ENCODE measurements at regions not wholly inside any gene's neighbourhood (a gene's known extent, or its start where the extent isn't known, plus 50 kb on each side); places are given as distances from the start of the nearest gene placed in this dataset.

GRCh38 chr12:114555451-114555850 is 128.5 kb downstream of the TBX3 start:
- no peak overlapping the region for H3K4me2 ChIP-seq (ENCODE audit: insufficient read depth, low read length)
- H3K27me3 ChIP-seq (ENCODE audit: insufficient read depth, low read length, poor library complexity) = peaks cover 5% of the 10 kb centered on the region
- H3K27ac ChIP-seq (ENCODE audit: low read length) = no peak overlapping the region
- no peaks in the 10 kb centered on the region for H3K4me1 ChIP-seq (ENCODE audit: insufficient read depth, low read length)
- TF ChIP-seq CTCF (IDR thresholded peaks at IDR 0.05; ENCODE audit: borderline replicate concordance, extremely low read depth, low read length, poor library complexity, severe bottlenecking) (no peak), EZH2 (IDR thresholded peaks at IDR 0.05; ENCODE audit: borderline replicate concordance, low read depth, low read length, severe bottlenecking) (no peak)
- no peaks in the 10 kb centered on the region for H3K79me2 ChIP-seq (ENCODE audit: insufficient read depth, low read length)
- no peaks in the 10 kb centered on the region for H3K36me3 ChIP-seq (ENCODE audit: insufficient read depth, low read length)
- no peak for ATAC-seq (ENCODE audit: insufficient read depth, low read depth)
- H3K4me3 ChIP-seq (ENCODE audit: low read depth in 1 of 2, low read length in 2 of 2) = no peak overlapping the region
- no peak overlapping the region for H3K9ac ChIP-seq (ENCODE audit: low read depth, low read length)
- DNase-seq = no peak
- H3K9me3 ChIP-seq (ENCODE audit: insufficient read depth, low read length, severe bottlenecking) = no peaks in the 10 kb centered on the region
- no peak overlapping the region for H2AFZ ChIP-seq (ENCODE audit: low read depth, low read length)
- no peaks in the 10 kb centered on the region for H4K20me1 ChIP-seq (ENCODE audit: insufficient read depth, low read length)

DNA sequence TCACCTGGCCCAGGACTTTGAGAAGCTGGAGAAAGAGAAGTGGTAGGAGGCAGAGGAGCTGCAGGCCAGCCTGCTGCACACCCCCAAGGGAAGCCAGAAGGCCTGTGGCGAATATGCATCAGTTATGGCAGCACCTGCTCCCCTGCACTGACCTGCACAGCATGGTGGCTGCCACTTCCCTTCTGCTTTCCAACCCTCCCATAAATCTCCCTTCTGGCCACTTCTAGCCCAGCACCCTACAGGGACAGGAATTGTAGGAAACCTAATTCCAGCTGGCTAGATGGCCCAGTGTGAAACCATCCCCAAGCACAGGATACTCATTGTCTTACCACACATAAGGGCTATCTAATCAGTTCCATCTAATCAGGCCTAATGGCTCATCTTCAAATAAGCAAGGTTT is 136.3 kb downstream of the TBX3 start:
- ATAC-seq (ENCODE audit: insufficient read depth, low read depth) (no peak), DNase-seq (no peak)
- H3K27me3 ChIP-seq (ENCODE audit: insufficient read depth, low read length, poor library complexity) = no peaks in the 10 kb centered on the region
- no peak for TF ChIP-seq CTCF (IDR thresholded peaks at IDR 0.05; ENCODE audit: borderline replicate concordance, extremely low read depth, low read length, poor library complexity, severe bottlenecking)
- no peak for TF ChIP-seq EZH2 (IDR thresholded peaks at IDR 0.05; ENCODE audit: borderline replicate concordance, low read depth, low read length, severe bottlenecking)
- no peaks in the 10 kb centered on the region for H3K36me3 ChIP-seq (ENCODE audit: insufficient read depth, low read length)
- no peak overlapping the region for H2AFZ ChIP-seq (ENCODE audit: low read depth, low read length)
- no peaks in the 10 kb centered on the region for H3K9me3 ChIP-seq (ENCODE audit: insufficient read depth, low read length, severe bottlenecking)
- no peaks in the 10 kb centered on the region for H4K20me1 ChIP-seq (ENCODE audit: insufficient read depth, low read length)
- no peaks in the 10 kb centered on the region for H3K79me2 ChIP-seq (ENCODE audit: insufficient read depth, low read length)
- no peak overlapping the region for H3K9ac ChIP-seq (ENCODE audit: low read depth, low read length)
- H3K4me3 ChIP-seq (ENCODE audit: low read depth in 1 of 2, low read length in 2 of 2) = no peak overlapping the region
- H3K4me2 ChIP-seq (ENCODE audit: insufficient read depth, low read length) = no peak overlapping the region
- no peaks in the 10 kb centered on the region for H3K4me1 ChIP-seq (ENCODE audit: insufficient read depth, low read length)
- H3K27ac ChIP-seq (ENCODE audit: low read length) = no peak overlapping the region

GRCh38 chr12:114530417-114530816 is 124.5 kb upstream of the TBX5 start:
- no peak for TF ChIP-seq EZH2 (IDR thresholded peaks at IDR 0.05; ENCODE audit: borderline replicate concordance, low read depth, low read length, severe bottlenecking)
- no peak overlapping the region for H3K4me2 ChIP-seq (ENCODE audit: insufficient read depth, low read length)
- DNase-seq = no peak
- H3K9ac ChIP-seq (ENCODE audit: low read depth, low read length) = no peak overlapping the region
- H3K9me3 ChIP-seq (ENCODE audit: insufficient read depth, low read length, severe bottlenecking) = no peaks in the 10 kb centered on the region
- no peaks in the 10 kb centered on the region for H3K79me2 ChIP-seq (ENCODE audit: insufficient read depth, low read length)
- no peaks in the 10 kb centered on the region for H3K27me3 ChIP-seq (ENCODE audit: insufficient read depth, low read length, poor library complexity)
- H3K27ac ChIP-seq (ENCODE audit: low read length) = no peak overlapping the region
- no peak overlapping the region for H2AFZ ChIP-seq (ENCODE audit: low read depth, low read length)
- ATAC-seq (ENCODE audit: insufficient read depth, low read depth) = no peak
- H3K36me3 ChIP-seq (ENCODE audit: insufficient read depth, low read length) = no peaks in the 10 kb centered on the region
- H3K4me1 ChIP-seq (ENCODE audit: insufficient read depth, low read length) = no peaks in the 10 kb centered on the region
- no peak overlapping the region for H3K4me3 ChIP-seq (ENCODE audit: low read depth in 1 of 2, low read length in 2 of 2)
- H4K20me1 ChIP-seq (ENCODE audit: insufficient read depth, low read length) = no peaks in the 10 kb centered on the region

DNA sequence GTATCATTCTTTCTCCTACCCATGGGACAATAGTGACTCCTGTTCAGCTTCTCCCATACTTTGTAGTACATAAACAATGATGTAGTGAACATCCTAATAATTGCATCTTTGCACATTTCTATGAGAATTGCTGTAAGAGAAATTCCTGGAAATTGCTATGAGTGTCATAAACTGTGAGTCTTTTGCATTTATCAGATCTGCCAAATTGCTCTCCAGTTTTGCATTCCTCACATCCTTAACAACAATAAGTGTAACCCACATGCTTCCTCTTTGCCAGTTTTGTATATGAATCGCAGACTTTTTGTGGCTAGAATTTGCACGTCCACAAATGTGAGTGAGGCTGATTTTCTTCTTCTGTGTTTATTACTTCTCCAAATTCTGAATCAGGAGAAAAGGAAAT is 124.0 kb upstream of the TBX5 start:
- H2AFZ ChIP-seq (ENCODE audit: low read depth, low read length) = no peak overlapping the region
- DNase-seq (no peak), ATAC-seq (ENCODE audit: insufficient read depth, low read depth) (no peak)

More for the DNA sequence above, 124.0 kb upstream of the TBX5 start:
- Histone ChIP-seq H3K27ac (ENCODE audit: low read length) (no peak overlapping the region), H3K4me2 (ENCODE audit: insufficient read depth, low read length) (no peak overlapping the region), H3K9me3 (ENCODE audit: insufficient read depth, low read length, severe bottlenecking) (no peaks in the 10 kb centered on the region), H3K4me3 (ENCODE audit: low read depth in 1 of 2, low read length in 2 of 2) (no peak overlapping the region), H4K20me1 (ENCODE audit: insufficient read depth, low read length) (no peaks in the 10 kb centered on the region), H3K36me3 (ENCODE audit: insufficient read depth, low read length) (no peaks in the 10 kb centered on the region), H3K79me2 (ENCODE audit: insufficient read depth, low read length) (no peaks in the 10 kb centered on the region), H3K9ac (ENCODE audit: low read depth, low read length) (no peak overlapping the region), H3K27me3 (ENCODE audit: insufficient read depth, low read length, poor library complexity) (no peaks in the 10 kb centered on the region), H3K4me1 (ENCODE audit: insufficient read depth, low read length) (no peaks in the 10 kb centered on the region)
- no peak for TF ChIP-seq EZH2 (IDR thresholded peaks at IDR 0.05; ENCODE audit: borderline replicate concordance, low read depth, low read length, severe bottlenecking)
- TF ChIP-seq CTCF (IDR thresholded peaks at IDR 0.05; ENCODE audit: borderline replicate concordance, extremely low read depth, low read length, poor library complexity, severe bottlenecking) = no peak

All from DND-41 (cell line).